GM18511 (cell line): ENCODE measurements at regions not wholly inside any gene's neighbourhood (a gene's known extent, or its start where the extent isn't known, plus 50 kb on each side); places are given as distances from the start of the nearest gene placed in this dataset.

Experiments used
- ATAC-seq: cut with Tn5 transposase; IDR thresholded peaks from one replicate; pipeline ENCODE4 v1.9.1; 2021; ENCODE audit warnings: mild to moderate bottlenecking, moderate library complexity; ENCODE audit not compliant: unreplicated experiment

GRCh38 chr3:167898091-167898490 lies 162.6 kb downstream of the SERPINI1 start:
- ATAC-seq, result no peak

GRCh38 chr3:167895684-167896083 lies 160.2 kb downstream of the SERPINI1 start:
- no peak for ATAC-seq

DNA sequence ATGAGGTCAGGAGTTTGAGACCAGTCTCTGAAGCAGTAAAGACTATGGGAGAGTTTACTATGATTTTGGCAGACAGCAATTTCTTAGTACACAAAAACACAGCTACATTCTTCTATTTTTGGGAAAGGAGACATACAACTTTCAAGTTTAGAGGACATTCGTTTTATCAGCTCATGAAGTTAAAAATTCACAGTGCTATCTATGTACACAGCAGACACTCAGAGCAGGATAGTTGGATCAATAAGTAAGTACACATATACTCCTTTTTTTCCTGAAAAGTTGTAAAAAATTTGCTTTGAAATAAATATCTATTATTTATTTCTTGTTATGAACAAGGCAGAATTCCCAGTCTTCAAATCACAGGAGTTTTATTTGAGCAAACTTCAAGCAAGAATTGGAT lies 159.7 kb downstream of the SERPINI1 start:
- no peak for ATAC-seq

DNA sequence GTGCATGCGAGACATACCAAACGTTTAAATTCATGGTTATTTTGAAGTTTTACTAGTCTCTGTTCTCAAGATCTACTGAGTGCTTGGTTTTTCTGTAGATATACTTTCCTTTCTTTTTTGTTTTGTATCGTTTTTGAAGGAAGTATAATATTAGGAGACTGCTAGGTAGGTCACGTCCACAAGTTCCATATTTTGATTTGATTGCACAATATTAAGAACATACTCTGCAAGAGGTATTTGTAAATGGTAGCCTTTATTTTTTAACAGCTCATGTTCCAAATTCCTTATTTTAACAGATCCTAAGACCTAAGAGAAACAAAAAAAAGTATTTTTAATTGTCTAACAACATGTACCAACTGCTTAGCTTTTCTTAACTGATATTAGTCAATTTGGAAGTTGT lies 156.7 kb downstream of the SERPINI1 start:
- ATAC-seq, result no peak

DNA sequence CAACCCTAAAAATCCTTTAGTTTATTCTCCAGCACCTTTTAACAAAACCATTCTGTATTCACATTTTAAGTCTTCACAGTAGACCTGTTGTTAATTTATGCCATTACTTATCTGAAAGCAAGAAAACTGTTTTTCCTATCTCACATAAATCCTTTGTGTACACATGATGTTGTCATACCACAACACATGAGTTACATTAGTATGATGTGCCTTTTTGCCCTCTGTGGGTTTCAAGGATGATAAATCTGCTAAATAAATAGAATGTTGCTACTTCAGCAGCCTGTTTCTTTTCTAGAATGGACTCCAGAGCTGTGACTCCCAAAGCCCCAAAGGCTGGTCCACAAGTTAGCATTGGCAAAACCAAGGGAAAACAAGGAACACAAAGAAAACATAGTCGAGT lies 151.6 kb downstream of the SERPINI1 start:
- no peak for ATAC-seq

DNA sequence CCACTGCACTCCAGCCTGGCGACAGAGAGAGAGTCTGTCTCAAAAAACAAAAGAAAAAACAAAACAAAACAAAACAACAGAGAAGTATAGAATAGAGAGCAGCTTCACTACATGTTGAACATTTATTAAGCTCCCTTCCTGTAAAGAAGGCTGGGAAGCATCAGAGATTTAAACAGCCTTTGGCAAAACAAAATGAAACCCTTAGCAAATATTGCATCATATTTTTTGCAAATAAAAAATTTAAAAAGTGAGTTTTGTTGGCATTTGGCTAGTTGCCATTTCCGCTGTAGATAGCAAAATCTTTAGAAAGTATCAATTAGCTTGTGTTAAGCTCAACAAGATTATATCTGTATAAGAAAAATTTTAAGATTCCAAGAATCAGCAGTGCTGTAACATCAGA lies 151.2 kb downstream of the SERPINI1 start:
- ATAC-seq, result no peak

GRCh38 chr3:167885277-167885676 lies 149.8 kb downstream of the SERPINI1 start:
- no peak for ATAC-seq

GRCh38 chr3:167884481-167884880 lies 149.0 kb downstream of the SERPINI1 start:
- no peak for ATAC-seq

DNA sequence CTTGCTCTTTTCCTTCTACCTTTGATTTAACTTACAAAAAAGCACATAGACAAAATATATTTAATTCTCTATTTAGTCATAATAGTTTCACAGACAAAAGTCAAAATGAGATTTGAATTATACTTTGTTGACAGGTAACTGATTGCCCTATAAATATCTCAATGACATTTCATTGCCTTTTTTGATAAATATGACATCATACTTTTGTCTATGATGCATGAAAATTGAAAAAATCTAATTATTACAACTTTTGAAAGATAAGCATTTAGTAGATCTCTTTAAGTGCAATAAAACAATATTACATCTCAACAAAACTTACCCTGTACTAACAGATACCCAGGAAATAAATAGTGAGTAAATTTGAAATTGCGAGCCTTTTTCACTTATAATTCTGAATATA lies 147.9 kb downstream of the SERPINI1 start:
- no peak for ATAC-seq

DNA sequence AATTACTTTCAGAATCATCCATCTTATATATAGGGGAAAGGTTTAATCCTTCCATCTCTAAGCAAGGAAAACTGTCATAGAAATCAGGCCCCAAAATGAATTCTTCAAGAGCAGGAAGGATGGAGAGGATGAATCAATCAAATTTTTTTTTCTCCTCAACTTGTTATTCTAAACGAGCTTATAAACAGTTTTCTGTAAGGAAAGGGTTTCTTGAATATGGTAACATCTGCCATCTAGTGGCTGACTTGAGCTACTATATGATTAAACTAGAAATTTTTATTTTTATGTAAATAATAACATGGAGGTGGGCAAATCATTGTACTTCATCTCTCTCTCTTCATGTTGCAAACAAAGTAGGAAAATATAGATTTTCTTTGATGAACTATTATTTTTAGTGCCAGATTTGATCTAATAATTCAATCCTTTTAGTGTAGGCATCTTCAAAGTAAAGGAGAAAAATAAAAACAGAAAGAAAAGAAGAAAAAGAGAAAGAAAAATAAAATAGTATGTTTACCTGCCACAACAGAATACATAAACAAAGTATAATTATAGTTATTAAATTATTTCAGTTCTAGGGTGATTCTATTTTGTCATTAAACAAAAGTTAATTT lies 146.6 kb downstream of the SERPINI1 start:
- peak; percentile 91 for ATAC-seq

DNA sequence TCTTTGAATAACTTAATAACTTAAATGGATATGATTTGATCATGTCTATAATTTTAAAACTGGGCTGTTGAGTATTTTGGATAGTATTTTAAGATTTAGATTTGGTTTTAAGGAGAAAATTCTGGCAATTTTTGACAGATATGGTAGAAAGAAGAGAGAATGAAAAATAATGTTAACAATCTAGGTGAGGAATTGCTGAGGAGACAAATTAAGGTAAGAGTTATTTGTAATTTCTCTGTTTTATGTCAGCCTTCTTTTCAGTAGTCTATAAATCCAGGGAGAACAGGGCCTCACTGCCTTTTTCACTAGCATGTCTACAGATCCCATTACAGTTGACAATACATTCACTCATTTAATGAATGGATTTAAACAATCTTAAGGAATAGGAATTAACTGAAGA lies 144.7 kb downstream of the SERPINI1 start:
- ATAC-seq, result no peak

DNA sequence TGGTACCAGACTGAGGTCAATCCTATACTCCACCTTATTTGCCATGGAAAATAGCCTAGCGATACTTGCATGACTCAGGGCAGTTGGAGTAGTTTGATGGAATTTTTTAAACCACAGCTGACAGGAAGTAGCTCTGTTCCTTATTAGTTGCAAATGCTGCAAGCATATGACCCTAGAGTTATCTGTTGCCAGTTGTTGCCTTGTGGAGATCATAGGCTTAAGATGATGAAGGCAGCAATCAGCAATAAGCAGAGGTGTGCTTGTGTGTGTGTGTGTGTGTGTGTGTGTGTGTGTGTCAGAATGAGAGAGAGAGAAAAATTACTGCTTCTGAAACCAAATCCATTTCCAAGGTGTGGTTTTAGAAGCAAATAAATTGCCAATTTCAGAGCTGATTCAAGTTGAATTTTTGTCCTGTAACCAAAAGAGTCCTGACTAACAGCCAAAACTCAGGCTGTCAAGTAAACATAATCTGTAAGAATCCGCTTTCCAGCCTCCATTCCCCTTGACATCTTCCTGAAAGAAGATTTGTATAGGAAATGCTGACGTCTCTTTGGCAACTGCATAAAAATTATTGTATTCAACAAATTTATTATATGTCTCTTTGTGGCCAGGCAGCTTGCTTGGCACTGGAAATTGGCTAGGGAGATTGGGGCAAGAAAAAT lies 141.2 kb downstream of the SERPINI1 start:
- ATAC-seq, result no peak
